ENCODE measurements at regions not wholly inside any gene's neighbourhood (a gene's known extent, or its start where the extent isn't known, plus 50 kb on each side); places are given as distances from the start of the nearest gene placed in this dataset.
A peak's percentile ranks its signal among the peaks of the same experiment; 100 is the strongest.
"Not testable (repeated sequence)": the region's sequence is repeated elsewhere in the genome, so short reads cannot be mapped to it uniquely, and the experiment has no call there.

- no peak for DNase-seq (ENCODE audit: low spot score)
Observed at GRCh38 chr20:20791664-20792568, 79.5 kb upstream of the RALGAPA2 start.

DNA sequence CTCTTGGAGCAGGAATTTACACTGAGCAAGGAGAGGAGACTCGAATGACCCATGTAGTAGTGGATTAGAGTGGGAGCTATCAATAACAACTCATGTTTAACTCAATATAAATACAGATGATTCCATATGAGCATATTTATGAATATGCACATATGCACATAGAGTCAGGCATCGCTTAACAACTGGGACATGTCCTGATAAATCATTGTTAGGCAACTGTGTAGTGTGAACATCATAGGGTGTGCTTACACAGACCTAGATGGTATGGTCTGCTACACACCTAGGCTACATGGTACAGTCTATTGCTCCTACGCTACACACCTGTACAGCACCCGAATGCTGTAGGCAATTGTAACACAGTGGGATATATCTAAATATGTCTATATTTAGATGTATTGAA lies 75.9 kb upstream of the RALGAPA2 start:
- no peak for DNase-seq (ENCODE audit: low spot score)

GRCh38 chr20:20786428-20786827 lies 74.0 kb upstream of the RALGAPA2 start:
- DNase-seq (ENCODE audit: low spot score): peak; percentile 60

- DNase-seq (ENCODE audit: low spot score): no peak
Observed at GRCh38 chr20:20785226-20785625, 72.8 kb upstream of the RALGAPA2 start.

GRCh38 chr20:20784450-20784849 lies 72.0 kb upstream of the RALGAPA2 start:
- not testable (repeated sequence) for DNase-seq (ENCODE audit: low spot score)

DNA sequence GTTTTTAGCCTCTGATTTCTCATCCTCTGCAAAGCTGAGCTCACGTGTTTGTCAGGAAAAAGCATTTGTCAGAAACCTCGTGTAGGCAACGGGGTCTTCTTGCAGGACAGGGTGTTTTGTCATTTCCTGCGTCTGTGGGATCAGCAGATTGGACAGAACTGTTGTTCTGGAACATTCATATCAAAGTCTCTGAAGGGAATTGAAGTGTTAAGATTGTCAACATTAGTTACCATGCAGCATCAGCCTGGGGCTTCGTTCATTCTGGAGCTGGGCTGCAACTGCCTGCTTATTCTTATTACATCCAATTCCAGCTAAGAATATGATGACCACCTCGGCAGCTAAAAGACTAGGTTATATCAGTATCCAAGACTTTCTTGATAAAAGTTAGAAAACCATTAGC lies 71.0 kb upstream of the RALGAPA2 start:
- DNase-seq (ENCODE audit: low spot score): no peak

GRCh38 chr20:20782755-20783154 lies 70.3 kb upstream of the RALGAPA2 start:
- no peak for DNase-seq (ENCODE audit: low spot score)

DNA sequence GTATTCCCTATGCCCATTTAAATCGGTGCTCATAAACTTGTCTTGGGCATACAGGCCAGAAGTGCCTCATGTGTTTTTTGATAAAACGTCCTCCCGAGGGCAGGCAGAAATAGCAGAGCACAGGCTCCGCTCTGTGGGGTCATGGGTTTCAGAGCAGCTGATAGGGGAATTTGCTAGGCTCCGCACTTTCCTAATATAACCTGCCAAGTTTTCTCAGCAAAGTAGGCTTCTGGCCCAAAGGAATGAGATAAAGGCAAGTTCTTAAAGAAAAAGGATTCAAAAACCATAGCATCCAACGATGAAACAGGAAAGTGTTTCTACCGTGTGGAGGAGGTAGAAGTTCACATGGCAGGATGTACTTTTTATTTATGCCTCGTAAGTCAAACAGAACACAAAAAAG lies 69.8 kb upstream of the RALGAPA2 start:
- DNase-seq (ENCODE audit: low spot score): peak; percentile 23

- DNase-seq (ENCODE audit: low spot score): no peak
Observed at GRCh38 chr20:20781029-20781428, 68.6 kb upstream of the RALGAPA2 start.

DNA sequence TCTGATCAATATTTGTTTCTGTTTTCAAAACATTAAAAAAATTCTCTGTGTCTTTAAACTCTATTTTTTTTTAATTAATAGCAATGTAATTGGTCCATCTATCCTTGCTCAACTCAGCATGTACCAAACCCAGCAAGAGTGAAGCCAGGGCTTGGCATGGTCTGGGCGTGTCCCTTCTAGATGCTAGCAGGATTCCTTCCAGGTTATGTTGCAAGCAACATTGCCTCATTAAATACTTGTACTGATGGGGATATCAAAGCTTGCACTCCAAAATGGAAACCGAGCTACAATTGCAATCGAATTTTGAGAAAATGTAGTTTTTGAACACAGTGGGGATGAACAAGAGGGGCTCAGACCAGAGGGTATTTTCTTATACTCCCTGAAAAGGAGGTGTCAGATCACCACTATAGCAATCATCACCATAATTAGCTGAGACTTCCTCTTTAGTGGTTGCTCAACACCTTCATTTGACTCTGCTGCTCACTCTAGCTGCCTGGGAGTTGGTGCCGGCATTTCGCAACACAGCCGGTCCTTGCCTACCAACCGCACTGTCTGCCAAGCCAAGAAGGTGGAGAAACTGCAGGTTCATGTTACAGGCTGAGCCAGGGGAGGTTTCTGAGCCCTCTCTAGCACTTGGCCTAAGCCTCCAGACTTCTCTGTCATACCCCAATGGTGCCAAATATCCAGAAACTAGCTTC lies 67.8 kb upstream of the RALGAPA2 start:
- peak; percentile 63 for DNase-seq (ENCODE audit: low spot score)

DNA sequence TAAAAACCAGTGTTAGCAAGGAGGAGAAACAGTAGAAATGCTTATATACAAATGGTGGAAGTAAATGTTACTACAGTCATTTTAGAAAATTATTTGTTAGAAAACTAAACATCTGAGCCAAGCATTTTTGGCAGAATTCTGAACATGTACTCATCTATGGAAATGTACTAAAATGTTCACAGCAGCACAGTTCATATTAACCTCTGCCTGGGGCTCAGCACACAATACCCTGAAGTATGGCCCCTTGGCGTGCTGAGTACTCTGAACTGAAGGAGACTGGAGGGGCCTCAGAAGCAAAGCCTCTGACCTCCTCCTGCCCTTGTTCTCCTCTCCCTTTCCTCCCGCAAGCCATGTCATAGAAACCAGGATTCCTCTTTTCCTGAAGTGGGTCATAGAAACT lies 66.2 kb upstream of the RALGAPA2 start:
- DNase-seq (ENCODE audit: low spot score): no peak

DNA sequence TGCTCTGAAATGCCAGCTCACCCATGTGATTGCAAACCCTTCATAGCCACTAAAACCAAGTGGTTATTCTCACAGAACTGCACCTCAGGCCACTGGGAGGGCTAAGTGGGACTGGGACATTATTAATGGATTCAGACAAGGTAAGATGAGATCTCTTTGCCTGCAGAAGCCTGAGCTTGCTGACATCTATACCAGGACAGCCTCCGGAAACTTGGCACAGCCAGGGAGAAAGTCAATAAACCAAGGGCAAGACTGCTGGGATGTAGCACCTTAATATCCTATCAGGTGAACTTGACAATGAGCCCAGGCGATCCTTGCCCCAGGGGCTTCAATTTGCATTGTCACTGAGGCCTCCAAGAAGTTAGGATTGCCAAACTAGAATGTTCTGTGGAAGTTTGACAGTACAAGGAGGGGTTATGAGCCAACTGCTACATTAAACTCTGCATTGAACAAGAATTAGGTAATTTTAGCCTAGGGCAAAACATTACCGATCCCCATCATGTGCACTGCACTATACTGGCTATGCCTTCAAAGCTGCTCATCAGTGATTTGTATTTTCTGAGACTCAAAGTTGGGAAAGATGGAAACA lies 60.1 kb upstream of the RALGAPA2 start:
- no peak for DNase-seq (ENCODE audit: low spot score)

GRCh38 chr20:20768202-20768815 lies 55.9 kb upstream of the RALGAPA2 start:
- DNase-seq (ENCODE audit: low spot score): no peak

- DNase-seq (ENCODE audit: low spot score): no peak
Observed at GRCh38 chr20:20765696-20766365, 53.4 kb upstream of the RALGAPA2 start.

- no peak for DNase-seq (ENCODE audit: low spot score)
Observed at GRCh38 chr20:20763650-20764049, 51.2 kb upstream of the RALGAPA2 start.
